ENCODE measurements at regions not wholly inside any gene's neighbourhood (a gene's known extent, or its start where the extent isn't known, plus 50 kb on each side); places are given as distances from the start of the nearest gene placed in this dataset.
"Not testable (repeated sequence)": the region's sequence is repeated elsewhere in the genome, so short reads cannot be mapped to it uniquely, and the experiment has no call there.

DNA sequence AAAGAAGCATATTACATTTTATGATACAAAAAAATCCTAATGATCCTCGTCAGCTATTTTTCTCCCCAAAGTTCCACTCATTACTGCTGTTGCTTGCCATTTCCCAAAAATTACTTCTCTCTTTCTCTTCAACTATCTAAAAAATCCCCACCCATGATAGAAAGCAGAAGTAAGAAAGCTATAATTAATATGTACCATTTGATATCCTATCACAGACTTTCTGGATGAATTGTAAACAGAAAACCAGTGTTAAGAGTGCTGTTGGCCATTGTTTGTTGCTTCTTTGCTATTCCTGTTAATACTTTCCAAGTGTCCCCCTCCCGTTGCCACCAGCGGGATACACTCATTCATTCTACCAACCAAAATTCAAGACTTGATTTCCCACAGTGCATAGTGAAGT lies 136.3 kb upstream of the SMARCA2 start:
- H3K27me3 Mint-ChIP-seq: peaks cover 5% of the 10 kb centered on the region
- no peak overlapping the region for H3K27ac Mint-ChIP-seq

GRCh38 chr9:1879501-1879900 lies 135.6 kb upstream of the SMARCA2 start:
- DNase-seq: peak; percentile 30 to 48
- H3K4me1 Mint-ChIP-seq: peaks cover 43% of the 10 kb centered on the region
- peaks cover 11% of the 10 kb centered on the region for H3K27me3 Mint-ChIP-seq
- H3K9me3 Mint-ChIP-seq: no peaks in the 10 kb centered on the region
- H3K4me3 Mint-ChIP-seq: no peak overlapping the region
- ATAC-seq: peak; percentile 77
- H3K27ac Mint-ChIP-seq: no peak overlapping the region

More for the DNA sequence above, 136.3 kb upstream of the SMARCA2 start:
- Mint-ChIP-seq H3K9me3 (no peaks in the 10 kb centered on the region), H3K4me1 (peaks cover 41% of the 10 kb centered on the region), H3K4me3 (no peak overlapping the region)
- ATAC-seq: no peak
- no peak for DNase-seq

GRCh38 chr9:1880038-1880565 lies 135.0 kb upstream of the SMARCA2 start:
- Mint-ChIP-seq H3K27me3 (peaks cover 17% of the 10 kb centered on the region), H3K9me3 (no peaks in the 10 kb centered on the region), H3K4me1 (peaks cover 39% of the 10 kb centered on the region), H3K27ac (no peak overlapping the region), H3K4me3 (no peak overlapping the region)
- peak; percentile 54 for ATAC-seq
- DNase-seq: peak in 1 of 2 donors; percentile 62

GRCh38 chr9:1881708-1882295 lies 133.3 kb upstream of the SMARCA2 start:
- Mint-ChIP-seq H3K4me3 (no peak overlapping the region), H3K27ac (no peak overlapping the region), H3K27me3 (peaks cover 18% of the 10 kb centered on the region), H3K4me1 (peaks cover 22% of the 10 kb centered on the region), H3K9me3 (no peaks in the 10 kb centered on the region)
- DNase-seq: no peak
- ATAC-seq: no peak

DNA sequence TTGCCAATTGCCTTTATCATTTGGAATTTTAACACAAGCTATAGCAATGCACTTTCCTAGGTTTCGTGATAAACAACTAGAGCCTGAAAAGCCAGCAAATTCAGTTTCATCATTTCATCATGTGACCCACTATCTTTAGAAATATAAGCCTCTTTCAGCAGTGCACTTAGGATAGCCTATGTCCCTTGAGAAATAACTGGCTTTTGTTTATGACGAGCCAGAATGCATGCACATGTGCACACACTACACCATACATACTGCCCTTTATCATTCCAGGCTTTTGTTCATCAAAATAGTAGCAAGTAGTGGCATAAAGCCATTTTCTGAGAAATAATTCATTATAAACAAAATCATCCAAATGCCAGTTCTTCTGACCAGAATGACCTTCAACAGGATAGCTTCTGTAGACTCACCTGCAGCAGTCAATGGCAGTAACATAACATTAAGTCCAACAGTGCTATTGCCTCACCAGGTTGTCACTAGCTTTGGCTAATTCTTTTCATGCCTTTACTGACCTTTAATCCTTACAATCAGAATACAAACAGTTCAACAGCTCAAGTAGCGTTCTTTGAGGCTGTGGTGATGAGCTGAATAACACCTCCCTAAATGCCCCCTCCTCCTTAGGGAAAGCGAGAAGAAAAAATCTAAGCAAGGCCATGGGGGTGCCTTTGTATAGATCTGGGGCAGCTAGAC lies 132.3 kb upstream of the SMARCA2 start:
- DNase-seq (no peak), ATAC-seq (no peak)
- H3K27ac Mint-ChIP-seq: no peak overlapping the region
- H3K4me1 Mint-ChIP-seq: peaks cover 12% of the 10 kb centered on the region
- H3K4me3 Mint-ChIP-seq: no peak overlapping the region
- H3K9me3 Mint-ChIP-seq: no peaks in the 10 kb centered on the region
- peaks cover 18% of the 10 kb centered on the region for H3K27me3 Mint-ChIP-seq

DNA sequence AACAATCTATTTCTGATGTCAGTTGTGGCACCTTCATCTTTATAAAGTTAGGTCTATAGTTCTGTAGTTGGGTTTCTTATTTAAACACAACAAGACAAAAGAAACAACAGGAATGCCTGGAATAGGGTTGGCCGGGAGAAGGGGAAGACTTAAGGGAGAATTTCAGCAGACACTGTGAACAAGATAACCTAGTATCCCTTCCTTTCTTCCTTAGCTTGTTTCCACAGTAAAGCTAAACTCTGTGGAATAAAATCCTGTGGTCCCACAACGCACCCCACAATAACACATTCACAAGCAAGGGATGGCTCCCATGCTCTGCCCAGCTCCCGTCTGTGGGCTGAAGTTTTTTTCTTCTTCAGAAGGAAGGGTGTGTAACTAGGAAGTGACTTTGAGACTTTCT lies 124.9 kb upstream of the SMARCA2 start:
- no peak for ATAC-seq
- Mint-ChIP-seq H3K27me3 (peaks cover 29% of the 10 kb centered on the region), H3K9me3 (no peaks in the 10 kb centered on the region), H3K27ac (no peak overlapping the region), H3K4me3 (no peak overlapping the region), H3K4me1 (no peaks in the 10 kb centered on the region)
- no peak for DNase-seq

- H3K27me3 Mint-ChIP-seq: peaks cover 29% of the 10 kb centered on the region
- ATAC-seq (no peak), DNase-seq (no peak)
- H3K9me3 Mint-ChIP-seq: no peaks in the 10 kb centered on the region
- no peaks in the 10 kb centered on the region for H3K4me1 Mint-ChIP-seq
- no peak overlapping the region for H3K4me3 Mint-ChIP-seq
- H3K27ac Mint-ChIP-seq: no peak overlapping the region
Measured at GRCh38 chr9:1890816-1891215, 124.3 kb upstream of the SMARCA2 start.

- not testable (repeated sequence) for H3K27ac Mint-ChIP-seq, H3K4me3 Mint-ChIP-seq, ATAC-seq, H3K4me1 Mint-ChIP-seq, DNase-seq
- Mint-ChIP-seq H3K27me3 (peaks cover 13% of the 10 kb centered on the region), H3K9me3 (peaks cover 46 to 52% of the 10 kb centered on the region in 2 donors)
Measured at GRCh38 chr9:1903080-1903704, 112.0 kb upstream of the SMARCA2 start.

DNA sequence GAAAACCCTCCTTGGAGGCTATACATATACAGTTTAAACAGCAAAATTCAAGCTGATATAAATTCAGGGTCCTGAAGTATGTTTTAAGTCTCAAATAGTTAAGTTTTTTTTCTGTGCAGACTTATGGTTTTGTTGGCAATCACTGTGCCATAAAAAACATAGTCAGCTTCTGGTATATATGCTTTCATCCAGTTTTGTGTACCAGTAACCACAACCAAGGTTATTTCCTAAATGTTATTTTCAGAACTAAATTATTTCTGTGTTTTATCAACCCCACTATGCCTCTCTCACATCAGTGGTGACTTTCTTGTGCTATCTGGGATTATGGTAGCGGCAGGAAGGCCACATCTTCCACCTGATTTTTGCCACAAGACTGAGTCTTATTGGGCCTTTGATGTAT lies 107.7 kb upstream of the SMARCA2 start:
- H3K9me3 Mint-ChIP-seq: peaks cover 30 to 35% of the 10 kb centered on the region in 2 donors
- DNase-seq: no peak
- H3K27ac Mint-ChIP-seq: no peak overlapping the region
- H3K27me3 Mint-ChIP-seq: no peaks in the 10 kb centered on the region
- no peak overlapping the region for H3K4me3 Mint-ChIP-seq
- ATAC-seq: no peak
- H3K4me1 Mint-ChIP-seq: peaks cover 11% of the 10 kb centered on the region

GRCh38 chr9:1909322-1909721 lies 105.8 kb upstream of the SMARCA2 start:
- Mint-ChIP-seq H3K4me1 (peaks cover 11% of the 10 kb centered on the region), H3K27ac (no peak overlapping the region), H3K4me3 (no peak overlapping the region), H3K9me3 (peaks cover 16 to 17% of the 10 kb centered on the region in 2 donors), H3K27me3 (no peaks in the 10 kb centered on the region)
- ATAC-seq: no peak
- no peak for DNase-seq

- no peaks in the 10 kb centered on the region for H3K27me3 Mint-ChIP-seq
- no peak for DNase-seq
- peaks cover 9 to 10% of the 10 kb centered on the region in 2 donors for H3K9me3 Mint-ChIP-seq
- H3K4me3 Mint-ChIP-seq: peak overlapping the region in 1 of 2 donors; percentile 14
- H3K27ac Mint-ChIP-seq: no peak overlapping the region
- peaks cover 11% of the 10 kb centered on the region for H3K4me1 Mint-ChIP-seq
- ATAC-seq: peak; percentile 53
Measured at GRCh38 chr9:1910269-1910811, 104.8 kb upstream of the SMARCA2 start.

DNA sequence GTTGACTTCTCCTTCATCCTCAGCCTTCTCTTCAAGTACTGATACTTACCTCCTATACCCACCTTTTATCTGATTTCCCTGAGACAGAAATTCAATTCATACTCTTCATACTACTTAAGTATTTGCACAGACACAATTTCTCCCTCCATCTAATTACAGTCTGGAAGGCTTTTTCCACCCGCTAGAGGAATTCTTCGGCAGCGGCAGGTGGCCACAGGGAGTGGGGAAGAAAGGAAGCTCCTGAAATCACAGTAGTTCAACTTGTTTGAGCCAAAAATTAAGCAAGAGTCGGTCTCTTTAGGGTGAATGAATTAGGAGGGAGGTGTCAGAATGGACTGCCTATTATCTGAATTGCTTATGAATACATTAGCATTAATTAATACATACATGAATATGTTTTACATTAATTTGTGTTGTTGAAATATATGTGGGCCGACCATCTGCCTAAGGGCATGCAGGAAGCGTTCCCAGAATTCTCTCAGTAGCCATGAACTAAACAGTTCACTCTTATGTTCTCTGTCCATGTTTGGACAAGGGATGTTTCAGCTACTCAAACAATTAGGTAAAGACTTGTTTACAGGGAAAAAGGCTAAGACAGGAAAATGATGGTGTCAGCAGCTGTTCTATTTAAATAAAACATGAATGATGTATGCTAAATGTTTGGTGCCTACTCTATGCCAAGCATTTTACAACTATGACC lies 101.4 kb upstream of the SMARCA2 start:
- H3K4me1 Mint-ChIP-seq: peaks cover 11% of the 10 kb centered on the region
- DNase-seq (no peak), ATAC-seq (no peak)
- peaks cover 33% of the 10 kb centered on the region for H3K27me3 Mint-ChIP-seq
- no peak overlapping the region for H3K4me3 Mint-ChIP-seq
- H3K9me3 Mint-ChIP-seq: peaks cover 5 to 8% of the 10 kb centered on the region in 2 donors
- no peak overlapping the region for H3K27ac Mint-ChIP-seq

GRCh38 chr9:1916095-1916494 lies 99.1 kb upstream of the SMARCA2 start:
- no peak overlapping the region for H3K4me3 Mint-ChIP-seq
- no peak for ATAC-seq
- DNase-seq: no peak
- peaks cover 5 to 8% of the 10 kb centered on the region in 2 donors for H3K9me3 Mint-ChIP-seq
- no peak overlapping the region for H3K27ac Mint-ChIP-seq
- peaks cover under 1% of the 10 kb centered on the region for H3K4me1 Mint-ChIP-seq
- H3K27me3 Mint-ChIP-seq: peaks cover 51% of the 10 kb centered on the region

DNA sequence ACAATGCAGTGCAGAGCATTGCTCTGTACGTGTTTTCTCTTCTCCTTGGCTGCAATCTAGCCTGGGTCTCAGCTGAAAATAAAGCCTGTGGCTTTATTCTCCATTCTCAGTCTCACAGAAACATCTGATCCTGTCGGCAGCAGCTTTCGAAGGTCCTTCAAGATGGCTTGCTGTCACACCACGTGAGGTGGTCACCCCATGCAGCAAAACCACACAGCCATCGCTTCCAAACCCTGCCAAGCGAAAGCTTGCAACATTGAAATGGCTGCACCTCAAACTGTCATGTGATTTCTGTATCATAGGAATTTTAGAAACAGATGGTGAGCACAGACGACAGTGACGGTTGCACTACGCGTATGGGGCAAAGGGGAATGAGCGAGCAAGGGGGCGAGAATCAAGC lies 98.5 kb upstream of the SMARCA2 start:
- Mint-ChIP-seq H3K9me3 (peaks cover 3 to 4% of the 10 kb centered on the region in 2 donors), H3K27ac (no peak overlapping the region), H3K27me3 (peaks cover 51% of the 10 kb centered on the region), H3K4me3 (no peak overlapping the region), H3K4me1 (no peaks in the 10 kb centered on the region)
- no peak for DNase-seq
- ATAC-seq: no peak

GRCh38 chr9:1917396-1917935 lies 97.7 kb upstream of the SMARCA2 start:
- H3K27ac Mint-ChIP-seq: no peak overlapping the region
- DNase-seq (no peak), ATAC-seq (no peak)
- peaks cover 51% of the 10 kb centered on the region for H3K27me3 Mint-ChIP-seq
- H3K4me3 Mint-ChIP-seq: no peak overlapping the region
- no peaks in the 10 kb centered on the region for H3K4me1 Mint-ChIP-seq
- H3K9me3 Mint-ChIP-seq: no peaks in the 10 kb centered on the region
